K562 (cell line): ENCODE measurements at regions not wholly inside any gene's neighbourhood (a gene's known extent, or its start where the extent isn't known, plus 50 kb on each side); places are given as distances from the start of the nearest gene placed in this dataset.

Experiments
- ATAC-seq: fragments of 200-7000 bp; cut with Tn5 transposase; 3 replicates; pipeline ENCODE4 v1.9.1; 2020; ENCODE audit warnings: moderate library complexity
- BruUV-seq: library from RNA; stranded (reverse); fragments of 400-500 nt; replicated peaks from 2 replicates; lab custom pipeline; 2021; lab: Mats Ljungman, UMichigan
- CTCF ChIA-PET: fragments of 300-600 bp; formaldehyde crosslinking; extraction: SDS; loops from one replicate; lab custom pipeline; 2021; ENCODE audit warnings: low intra/inter-chr PET ratio; lab: Yijun Ruan, JAX
- POLR2A ChIA-PET: fragments of 300-600, 350-650 bp; sonication (Branson Sonifier 250); formaldehyde crosslinking; extraction: SDS; loops from one replicate; lab custom pipeline; 2021; ENCODE audit warnings: antibody characterized with exemption, inconsistent platforms; lab: Yijun Ruan, JAX
- DNase-seq, 4 experiments: peaks; one replicate each; pipeline versions ENCODE4 v3.0.0 to v3.0.0-alpha.2; 2011 to 2018; ENCODE audit warnings: low spot score in 3 of 4, mixed read lengths in 3 of 4; ENCODE audit errors: extremely low read depth in 1 of 4
- FAIRE-seq: peaks from 2 replicates; lab custom pipeline; 2011; peaks lifted over from hg19 to GRCh38; lab: Jason Lieb, UNC
- H2AFZ ChIP-seq: 2 replicates; pipeline ENCODE4 v1.6.0; 2011; ENCODE audit warnings: low read depth, low read length, control low read depth, inconsistent platforms
- H3K27ac ChIP-seq: fragments of 200-600 bp; 3 replicates; pipeline ENCODE4 v1.8.0; 2011; ENCODE audit warnings: low read depth, mild to moderate bottlenecking, control low read depth, inconsistent platforms, low read length, moderate library complexity, mixed read lengths; ENCODE audit errors: extremely low read depth
- H3K27me3 ChIP-seq, 2 experiments: fragments of 300-600 bp in 1 of 2; 2 replicates in 1 of 2; 3 replicates in 1 of 2; pipeline versions ENCODE4 v1.6.0 to v1.8.0; 2011; ENCODE audit warnings: inconsistent platforms in 2 of 2, low read length in 2 of 2, mild to moderate bottlenecking in 1 of 2, mixed read lengths in 1 of 2, moderate library complexity in 1 of 2; ENCODE audit not compliant: control insufficient read depth in 2 of 2, insufficient read depth in 2 of 2
- H3K36me3 ChIP-seq: fragments of 300-600 bp; 3 replicates; pipeline ENCODE4 v1.8.0; 2011; ENCODE audit warnings: mild to moderate bottlenecking, low read length, inconsistent platforms; ENCODE audit not compliant: control insufficient read depth, insufficient read depth
- H3K4me1 ChIP-seq, 2 experiments: fragments of 200-600 bp in 1 of 2; replicated peaks in 1 of 2; 2 replicates in 1 of 2; 3 replicates in 1 of 2; pipeline versions ENCODE4 v1.5.1 to v1.8.0; 2011; ENCODE audit warnings: inconsistent platforms in 2 of 2, low read length in 2 of 2, mild to moderate bottlenecking in 1 of 2, mixed read lengths in 1 of 2, moderate library complexity in 1 of 2; ENCODE audit not compliant: control insufficient read depth in 2 of 2, insufficient read depth in 2 of 2
- H3K4me2 ChIP-seq: 2 replicates; pipeline ENCODE4 v1.6.1; 2011; ENCODE audit warnings: low read length, control low read depth, inconsistent platforms, mixed read lengths; ENCODE audit not compliant: insufficient read depth
- H3K4me3 ChIP-seq: fragments of 200-600 bp; sonication (generic), shearing (Covaris generic); 2 replicates; pipeline ENCODE4 v1.5.1; 2016; ENCODE audit warnings: control low read depth, inconsistent platforms
- H3K79me2 ChIP-seq: fragments of 200-600 bp; 3 replicates; pipeline ENCODE4 v1.8.0; 2011; ENCODE audit warnings: low read length, inconsistent platforms; ENCODE audit not compliant: control insufficient read depth, insufficient read depth
- H3K9ac ChIP-seq, 2 experiments: 2 replicates each; pipeline versions ENCODE4 v1.6.0 to v1.6.1; 2011; ENCODE audit warnings: low read depth in 2 of 2, low read length in 2 of 2, control low read depth in 1 of 2, inconsistent platforms in 1 of 2, mild to moderate bottlenecking in 1 of 2, mixed read lengths in 1 of 2; ENCODE audit not compliant: insufficient read depth in 1 of 2
- H3K9me1 ChIP-seq: one replicate; pipeline ENCODE4 v1.6.0; 2011; ENCODE audit warnings: inconsistent platforms, mild to moderate bottlenecking, low read length, moderate library complexity; ENCODE audit not compliant: control insufficient read depth, insufficient read depth
- H3K9me3 ChIP-seq: replicated peaks from 2 replicates; pipeline ENCODE4 v1.5.1; 2011; ENCODE audit warnings: low read depth, low read length, inconsistent platforms; ENCODE audit not compliant: control insufficient read depth, insufficient read depth
- H4K20me1 ChIP-seq: replicated peaks from 2 replicates; pipeline ENCODE4 v1.6.1; 2011; ENCODE audit warnings: low read length, inconsistent platforms, mixed read lengths; ENCODE audit not compliant: control insufficient read depth, insufficient read depth
- CREBBP ChIP-seq: IDR thresholded peaks from one replicate; pipeline ENCODE4 v1.6.1; 2012; ENCODE audit warnings: low read depth, mild to moderate bottlenecking, control low read depth, inconsistent platforms, low read length
- FOXA1 ChIP-seq: fragments of 450-650 bp; IDR thresholded peaks from 2 replicates; pipeline ENCODE4 v1.6.1; 2016; ENCODE audit warnings: mild to moderate bottlenecking, borderline replicate concordance
- MAFK ChIP-seq: IDR thresholded peaks from 2 replicates; pipeline ENCODE4 v1.6.1; 2011; ENCODE audit warnings: low read length, improper control_type of control experiment
- SP1 ChIP-seq: sonication (generic); formaldehyde crosslinking; IDR thresholded peaks from 2 replicates; pipeline ENCODE4 v1.8.1; 2022; ENCODE audit warnings: mild to moderate bottlenecking, missing genetic modification reagents
- STAT5B ChIP-seq: fragments of 250-450 bp; sonication (Bioruptor Pico); IDR thresholded peaks from 2 replicates; pipeline ENCODE4 v1.8.0; 2021; ENCODE audit warnings: mild to moderate bottlenecking, inconsistent platforms
- TRIM28 ChIP-seq: fragments of 450-650 bp; IDR thresholded peaks from 2 replicates; pipeline ENCODE4 v1.6.1; 2017
- ZNF717 ChIP-seq: fragments of 250-450 bp; sonication (Bioruptor Pico); IDR thresholded peaks from 2 replicates; pipeline ENCODE4 v1.5.0; 2021
- WGBS: fragments of 100-300 bp; shearing (Covaris generic); methylation state at CpG from one replicate; pipeline ENCODE4 v1.1.6; 2016; ENCODE audit warnings: low coverage, mixed read lengths; ENCODE audit not compliant: insufficient coverage; ENCODE audit errors: missing lambda C conversion rate; 5-methylcytosine and 5-hydroxymethylcytosine counted together
- in situ Hi-C: fragments of 300-500 bp; cut with MboI; formaldehyde crosslinking; loops from 4 replicates; pipeline ENCODE4 v1.15.0; 2018; ENCODE audit warnings: inconsistent platforms, mixed read lengths
- intact Hi-C: fragments of 100-400 bp; cut with micrococcal nuclease; formaldehyde crosslinking; loops from 2 replicates; pipeline ENCODE4 v1.14.2; 2022
- TF ChIP-seq, protein P1 (sequence below): fragments of 250-450 bp; sonication (Bioruptor Pico); IDR thresholded peaks from 2 replicates; pipeline ENCODE4 v1.4.0; 2020; ENCODE audit warnings: mild to moderate bottlenecking
- TF ChIP-seq, protein P2 (sequence below): fragments of 450-650 bp; formaldehyde crosslinking; IDR thresholded peaks from 2 replicates; pipeline ENCODE4 v1.4.0; 2020; ENCODE audit warnings: mild to moderate bottlenecking, moderate library complexity
- TF ChIP-seq, protein P3 (sequence below), 2 experiments: IDR thresholded peaks in 1 of 2; conservative IDR thresholded peaks in 1 of 2; 2 replicates each; pipeline ENCODE4 v1.6.1; 2016; ENCODE audit warnings: low read depth in 2 of 2, mild to moderate bottlenecking in 1 of 2, missing compliant biosample characterization in 1 of 2, missing genetic modification characterization in 1 of 2, moderate library complexity in 1 of 2

DNA sequence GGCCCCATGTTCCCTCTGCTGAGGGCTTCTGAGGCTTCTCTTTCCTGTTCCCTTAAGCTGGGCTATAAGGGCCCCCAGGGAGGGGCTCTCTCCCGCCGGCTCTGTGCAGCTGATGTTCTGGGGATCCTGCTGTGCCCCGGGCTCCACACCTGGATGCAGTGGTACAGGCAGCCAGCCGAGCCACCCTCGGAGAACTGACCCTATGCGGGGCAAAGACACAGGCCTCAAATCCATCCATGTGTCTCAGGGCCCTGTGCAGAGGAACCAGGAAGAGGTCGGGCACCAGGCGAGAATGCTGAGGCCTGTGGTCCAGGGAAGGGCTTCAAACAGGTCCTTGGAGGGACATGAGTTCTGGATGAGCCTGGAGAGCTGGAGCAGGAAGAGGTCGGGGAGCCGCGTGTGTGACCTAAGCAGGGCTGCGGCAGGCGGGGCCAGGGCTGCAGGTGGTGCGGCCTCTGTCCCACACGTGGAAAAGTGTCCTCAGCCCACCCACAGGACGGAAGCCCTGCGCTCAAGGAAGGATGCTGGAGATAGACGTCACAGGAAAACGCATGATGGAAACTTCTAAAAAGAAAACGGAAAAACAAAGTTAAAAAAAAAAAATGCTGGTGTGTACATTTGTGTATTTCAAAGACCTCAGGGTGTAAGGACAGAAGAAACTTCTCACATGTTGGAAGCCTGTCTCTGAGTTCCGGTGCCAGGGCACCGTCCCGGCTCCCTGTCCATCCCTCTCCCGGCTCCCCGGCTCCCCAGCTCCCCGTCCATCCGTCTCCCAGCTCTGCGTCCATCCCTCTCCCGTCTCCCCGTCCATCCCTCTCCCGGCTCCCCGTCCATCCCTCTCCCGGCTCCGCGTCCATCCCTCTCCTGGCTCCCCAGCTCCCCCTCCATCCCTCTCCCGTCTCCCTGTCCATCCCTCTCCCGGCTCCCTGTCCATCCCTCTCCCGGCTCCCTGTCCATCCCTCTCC lies 1149.2 kb downstream of the BRD1 start:
- TF ChIP-seq TRIM28 (no peak), STAT5B (no peak), FOXA1 (no peak), SP1 (no peak), ZNF717 (CRISPR knock-in tag) (no peak), CREBBP (no peak), MAFK (no peak)
- TF ChIP-seq, protein P1, sequence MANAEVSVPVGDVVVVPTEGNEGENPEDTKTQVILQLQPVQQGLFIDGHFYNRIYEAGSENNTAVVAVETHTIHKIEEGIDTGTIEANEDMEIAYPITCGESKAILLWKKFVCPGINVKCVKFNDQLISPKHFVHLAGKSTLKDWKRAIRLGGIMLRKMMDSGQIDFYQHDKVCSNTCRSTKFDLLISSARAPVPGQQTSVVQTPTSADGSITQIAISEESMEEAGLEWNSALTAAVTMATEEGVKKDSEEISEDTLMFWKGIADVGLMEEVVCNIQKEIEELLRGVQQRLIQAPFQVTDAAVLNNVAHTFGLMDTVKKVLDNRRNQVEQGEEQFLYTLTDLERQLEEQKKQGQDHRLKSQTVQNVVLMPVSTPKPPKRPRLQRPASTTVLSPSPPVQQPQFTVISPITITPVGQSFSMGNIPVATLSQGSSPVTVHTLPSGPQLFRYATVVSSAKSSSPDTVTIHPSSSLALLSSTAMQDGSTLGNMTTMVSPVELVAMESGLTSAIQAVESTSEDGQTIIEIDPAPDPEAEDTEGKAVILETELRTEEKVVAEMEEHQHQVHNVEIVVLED (CRISPR knock-in tag) = no peak
- TF ChIP-seq, protein P2, sequence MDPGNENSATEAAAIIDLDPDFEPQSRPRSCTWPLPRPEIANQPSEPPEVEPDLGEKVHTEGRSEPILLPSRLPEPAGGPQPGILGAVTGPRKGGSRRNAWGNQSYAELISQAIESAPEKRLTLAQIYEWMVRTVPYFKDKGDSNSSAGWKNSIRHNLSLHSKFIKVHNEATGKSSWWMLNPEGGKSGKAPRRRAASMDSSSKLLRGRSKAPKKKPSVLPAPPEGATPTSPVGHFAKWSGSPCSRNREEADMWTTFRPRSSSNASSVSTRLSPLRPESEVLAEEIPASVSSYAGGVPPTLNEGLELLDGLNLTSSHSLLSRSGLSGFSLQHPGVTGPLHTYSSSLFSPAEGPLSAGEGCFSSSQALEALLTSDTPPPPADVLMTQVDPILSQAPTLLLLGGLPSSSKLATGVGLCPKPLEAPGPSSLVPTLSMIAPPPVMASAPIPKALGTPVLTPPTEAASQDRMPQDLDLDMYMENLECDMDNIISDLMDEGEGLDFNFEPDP = no peak
- TF ChIP-seq, protein P3, sequence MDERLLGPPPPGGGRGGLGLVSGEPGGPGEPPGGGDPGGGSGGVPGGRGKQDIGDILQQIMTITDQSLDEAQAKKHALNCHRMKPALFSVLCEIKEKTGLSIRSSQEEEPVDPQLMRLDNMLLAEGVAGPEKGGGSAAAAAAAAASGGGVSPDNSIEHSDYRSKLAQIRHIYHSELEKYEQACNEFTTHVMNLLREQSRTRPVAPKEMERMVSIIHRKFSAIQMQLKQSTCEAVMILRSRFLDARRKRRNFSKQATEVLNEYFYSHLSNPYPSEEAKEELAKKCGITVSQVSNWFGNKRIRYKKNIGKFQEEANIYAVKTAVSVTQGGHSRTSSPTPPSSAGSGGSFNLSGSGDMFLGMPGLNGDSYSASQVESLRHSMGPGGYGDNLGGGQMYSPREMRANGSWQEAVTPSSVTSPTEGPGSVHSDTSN (CRISPR knock-in tag; IDR thresholded peaks at IDR 0.05; ENCODE audit: low read depth) = no peak
- TF ChIP-seq, protein P3 (tag; conservative IDR thresholded peaks at IDR 0.05; ENCODE audit: low read depth) = no peak
- POLR2A ChIA-PET = no interaction called here
- DNase-seq (no peak), ATAC-seq (no peak), FAIRE-seq (no peak)
- intact Hi-C loops = no loop called here
- Histone ChIP-seq H3K4me3 (no peak overlapping the region), H3K9me1 (no peaks in the 10 kb centered on the region), H3K4me2 (no peak overlapping the region), H3K9me3 (no peaks in the 10 kb centered on the region), H3K4me1 (no peaks in the 10 kb centered on the region), H4K20me1 (no peaks in the 10 kb centered on the region), H2AFZ (no peak overlapping the region), H3K9ac (no peak overlapping the region), H3K27me3 (peaks cover 0 to 5% of the 10 kb centered on the region in 2 experiments; a peak in 1 of 5 replicates), H3K27ac (no peak overlapping the region), H3K79me2 (no peaks in the 10 kb centered on the region), H3K36me3 (no peaks in the 10 kb centered on the region)
- BruUV-seq = no TSS peak
- CTCF ChIA-PET = no interaction called here
- in situ Hi-C loops = no loop called here
- WGBS = 1% methylated on average over 15 of the region's 38 CpGs
